ENCODE measurements at regions not wholly inside any gene's neighbourhood (a gene's known extent, or its start where the extent isn't known, plus 50 kb on each side); places are given as distances from the start of the nearest gene placed in this dataset.

DNA sequence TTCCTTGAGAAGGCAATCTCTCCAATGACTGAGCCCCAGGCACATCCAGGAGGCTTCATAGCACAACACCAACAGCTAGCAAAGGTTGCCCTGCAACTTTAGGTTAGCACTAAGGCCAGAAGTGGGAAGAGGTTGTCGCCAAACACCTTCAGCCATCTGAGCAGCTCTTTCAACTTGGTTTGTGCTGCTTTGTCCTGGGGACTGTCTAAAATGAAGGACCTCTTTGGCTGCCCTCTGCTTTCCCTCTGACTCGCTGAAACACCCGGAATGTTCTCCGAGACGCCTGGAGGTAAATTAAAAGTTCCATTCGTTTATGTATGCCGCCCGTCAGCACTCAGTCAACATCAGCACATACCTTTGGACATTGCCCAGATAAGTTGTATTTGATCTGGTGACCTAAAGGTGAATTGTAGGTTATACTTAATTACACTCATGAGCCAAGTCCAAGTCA, 121.2 kb upstream of the NR2F2 start:
- no peak for TF ChIP-seq POLR2A (IDR thresholded peaks at IDR 0.05)
- TF ChIP-seq, protein P1, sequence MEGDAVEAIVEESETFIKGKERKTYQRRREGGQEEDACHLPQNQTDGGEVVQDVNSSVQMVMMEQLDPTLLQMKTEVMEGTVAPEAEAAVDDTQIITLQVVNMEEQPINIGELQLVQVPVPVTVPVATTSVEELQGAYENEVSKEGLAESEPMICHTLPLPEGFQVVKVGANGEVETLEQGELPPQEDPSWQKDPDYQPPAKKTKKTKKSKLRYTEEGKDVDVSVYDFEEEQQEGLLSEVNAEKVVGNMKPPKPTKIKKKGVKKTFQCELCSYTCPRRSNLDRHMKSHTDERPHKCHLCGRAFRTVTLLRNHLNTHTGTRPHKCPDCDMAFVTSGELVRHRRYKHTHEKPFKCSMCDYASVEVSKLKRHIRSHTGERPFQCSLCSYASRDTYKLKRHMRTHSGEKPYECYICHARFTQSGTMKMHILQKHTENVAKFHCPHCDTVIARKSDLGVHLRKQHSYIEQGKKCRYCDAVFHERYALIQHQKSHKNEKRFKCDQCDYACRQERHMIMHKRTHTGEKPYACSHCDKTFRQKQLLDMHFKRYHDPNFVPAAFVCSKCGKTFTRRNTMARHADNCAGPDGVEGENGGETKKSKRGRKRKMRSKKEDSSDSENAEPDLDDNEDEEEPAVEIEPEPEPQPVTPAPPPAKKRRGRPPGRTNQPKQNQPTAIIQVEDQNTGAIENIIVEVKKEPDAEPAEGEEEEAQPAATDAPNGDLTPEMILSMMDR (IDR thresholded peaks at IDR 0.05), result no peak

Measured in uterus (tissue), 2 donors.